GM12878 (cell line): ENCODE measurements at regions not wholly inside any gene's neighbourhood (a gene's known extent, or its start where the extent isn't known, plus 50 kb on each side); places are given as distances from the start of the nearest gene placed in this dataset.
"Not testable (repeated sequence)": the region's sequence is repeated elsewhere in the genome, so short reads cannot be mapped to it uniquely, and the experiment has no call there.

ENCODE experiments used
- ATAC-seq: fragments of 200-7000 bp; cut with Tn5 transposase; 3 replicates; pipeline ENCODE4 v1.9.1; 2020; ENCODE audit warnings: mild to moderate bottlenecking, moderate library complexity
- BruUV-seq: library from RNA; stranded (reverse); fragments of 400-500 nt; replicated peaks from 2 replicates; lab custom pipeline; 2021; lab: Mats Ljungman, UMichigan
- CTCF ChIA-PET: fragments of 300-600 bp; sonication (Branson Sonifier 250); formaldehyde crosslinking; extraction: SDS; loops from one replicate; lab custom pipeline; 2021; ENCODE audit warnings: inconsistent platforms; lab: Yijun Ruan, JAX
- POLR2A ChIA-PET: fragments of 350-600 bp; formaldehyde crosslinking; extraction: SDS; loops from one replicate; lab custom pipeline; 2021; ENCODE audit warnings: inconsistent platforms; lab: Charles Lee
- RAD21 ChIA-PET: fragments of 300-600 bp; sonication (Branson Sonifier 250); formaldehyde crosslinking; loops from one replicate; lab custom pipeline; 2023; ENCODE audit warnings: antibody characterized with exemption; ENCODE audit not compliant: unreplicated experiment; lab: Charles Lee
- SMC1A ChIA-PET: fragments of 300-600 bp; sonication (Branson Sonifier 250); formaldehyde crosslinking; loops from one replicate; lab custom pipeline; 2023; ENCODE audit not compliant: unreplicated experiment, uncharacterized antibody; lab: Charles Lee
- DNase-seq: peaks from one replicate; pipeline ENCODE4 v3.0.0-alpha.2; 2011; ENCODE audit warnings: low read depth, low spot score
- FAIRE-seq: peaks from 3 replicates; lab custom pipeline; 2011; peaks lifted over from hg19 to GRCh38; lab: Jason Lieb, UNC
- H2AFZ ChIP-seq: 2 replicates; pipeline ENCODE4 v1.6.0; 2011; ENCODE audit warnings: low read depth, low read length, control low read depth; ENCODE audit not compliant: control insufficient read depth
- H3K27ac ChIP-seq: 2 replicates; pipeline ENCODE4 v1.5.1; 2011; ENCODE audit warnings: control low read depth; ENCODE audit not compliant: control insufficient read depth, insufficient read depth
- H3K27me3 ChIP-seq, 2 experiments: replicated peaks in 1 of 2; 2 replicates each; pipeline versions ENCODE4 v1.6.0 to v1.6.1; 2011; ENCODE audit warnings: low read length in 1 of 2; ENCODE audit not compliant: control insufficient read depth in 2 of 2, insufficient read depth in 2 of 2
- H3K36me3 ChIP-seq, 2 experiments: 2 replicates each; pipeline ENCODE4 v1.5.1; 2011; ENCODE audit warnings: low read length in 1 of 2; ENCODE audit not compliant: control insufficient read depth in 2 of 2, insufficient read depth in 2 of 2
- H3K4me1 ChIP-seq: 2 replicates; pipeline ENCODE4 v1.6.1; 2011; ENCODE audit warnings: mild to moderate bottlenecking, low read length, moderate library complexity, mixed read lengths; ENCODE audit not compliant: control insufficient read depth, insufficient read depth
- H3K4me2 ChIP-seq: 2 replicates; pipeline ENCODE4 v1.6.0; 2011; ENCODE audit warnings: control low read depth; ENCODE audit not compliant: control insufficient read depth, insufficient read depth
- H3K4me3 ChIP-seq: fragments of 200-600 bp; sonication (generic); 2 replicates; pipeline ENCODE4 v1.5.1; 2016
- H3K79me2 ChIP-seq: 2 replicates; pipeline ENCODE4 v1.6.0; 2011; ENCODE audit warnings: low read length; ENCODE audit not compliant: control insufficient read depth, insufficient read depth
- H3K9ac ChIP-seq: 2 replicates; pipeline ENCODE4 v1.8.0; 2011; ENCODE audit warnings: low read length, control low read depth, mixed read lengths; ENCODE audit not compliant: control insufficient read depth, insufficient read depth
- H3K9me3 ChIP-seq: replicated peaks from 3 replicates; pipeline ENCODE4 v1.5.1; 2011; ENCODE audit warnings: mild to moderate bottlenecking, low read length; ENCODE audit not compliant: control insufficient read depth, insufficient read depth
- H4K20me1 ChIP-seq: 2 replicates; pipeline ENCODE4 v1.6.0; 2011; ENCODE audit not compliant: control insufficient read depth, insufficient read depth
- CHD2 ChIP-seq: IDR thresholded peaks from 2 replicates; pipeline ENCODE4 v1.6.1; 2011; ENCODE audit warnings: low read depth, low read length, improper control_type of control experiment, borderline replicate concordance
- HDAC2 ChIP-seq: fragments of 200-600 bp; sonication (generic); IDR thresholded peaks from 2 replicates; pipeline ENCODE4 v1.6.1; 2017
- IRF4 ChIP-seq: IDR thresholded peaks from 2 replicates; pipeline ENCODE4 v1.6.1; 2011; ENCODE audit warnings: low read depth, low read length
- KAT2A ChIP-seq: conservative IDR thresholded peaks from 2 replicates; pipeline ENCODE4 v1.6.1; 2011; ENCODE audit warnings: low read depth, low read length; ENCODE audit not compliant: control insufficient read depth
- MYC ChIP-seq: IDR thresholded peaks from 2 replicates; pipeline ENCODE4 v1.6.1; 2011; ENCODE audit warnings: mild to moderate bottlenecking, low read length, moderate library complexity, inconsistent platforms; ENCODE audit not compliant: insufficient read depth, insufficient replicate concordance, insufficient read length, severe bottlenecking
- NR2F1 ChIP-seq: fragments of 450-650 bp; conservative IDR thresholded peaks from 2 replicates; pipeline ENCODE4 v1.6.1; 2017; ENCODE audit warnings: mild to moderate bottlenecking
- PML ChIP-seq: IDR thresholded peaks from 2 replicates; pipeline ENCODE4 v1.6.1; 2012; ENCODE audit warnings: low read length, inconsistent platforms
- POLR2AphosphoS2 ChIP-seq: IDR thresholded peaks from 2 replicates; pipeline ENCODE4 v1.6.1; 2011; ENCODE audit warnings: low read depth, mild to moderate bottlenecking, low read length, improper control_type of control experiment, moderate library complexity
- SRF ChIP-seq, 2 experiments: IDR thresholded peaks; 2 replicates each; pipeline ENCODE4 v1.6.1; 2011; ENCODE audit warnings: low read depth in 2 of 2, low read length in 2 of 2, mild to moderate bottlenecking in 1 of 2, moderate library complexity in 1 of 2
- TAF1 ChIP-seq: IDR thresholded peaks from 2 replicates; pipeline ENCODE4 v1.6.1; 2011; ENCODE audit warnings: mild to moderate bottlenecking, low read depth, low read length, borderline replicate concordance
- ZNF217 ChIP-seq: fragments of 450-650 bp; IDR thresholded peaks from 2 replicates; pipeline ENCODE4 v1.6.1; 2017; ENCODE audit warnings: antibody characterized with exemption, mild to moderate bottlenecking
- WGBS: methylation state at CpG from one replicate; pipeline ENCODE4 v1.1.6; 2016; ENCODE audit warnings: low lambda C conversion rate; ENCODE audit not compliant: insufficient replicate concordance, insufficient coverage; ENCODE audit errors: missing lambda C conversion rate; 5-methylcytosine and 5-hydroxymethylcytosine counted together
- in situ Hi-C: fragments of 300-500 bp; cut with MboI; formaldehyde crosslinking; loops from 9 replicates; pipeline ENCODE4 v1.14.3; 2018; ENCODE audit warnings: mixed read lengths
- intact Hi-C: fragments of 100-400 bp; cut with micrococcal nuclease; formaldehyde crosslinking; loops from one replicate; pipeline ENCODE4 v1.14.2; 2022; ENCODE audit not compliant: unreplicated experiment
- TF ChIP-seq, protein P1 (sequence below): fragments of 150-350 bp; IDR thresholded peaks from 2 replicates; pipeline ENCODE4 v1.6.1; 2016; ENCODE audit warnings: low read depth, low read length
- TF ChIP-seq, protein P2 (sequence below): fragments of 450-650 bp; formaldehyde crosslinking; IDR thresholded peaks from 2 replicates; pipeline ENCODE4 v1.4.0; 2022; ENCODE audit warnings: mild to moderate bottlenecking, moderate library complexity

DNA sequence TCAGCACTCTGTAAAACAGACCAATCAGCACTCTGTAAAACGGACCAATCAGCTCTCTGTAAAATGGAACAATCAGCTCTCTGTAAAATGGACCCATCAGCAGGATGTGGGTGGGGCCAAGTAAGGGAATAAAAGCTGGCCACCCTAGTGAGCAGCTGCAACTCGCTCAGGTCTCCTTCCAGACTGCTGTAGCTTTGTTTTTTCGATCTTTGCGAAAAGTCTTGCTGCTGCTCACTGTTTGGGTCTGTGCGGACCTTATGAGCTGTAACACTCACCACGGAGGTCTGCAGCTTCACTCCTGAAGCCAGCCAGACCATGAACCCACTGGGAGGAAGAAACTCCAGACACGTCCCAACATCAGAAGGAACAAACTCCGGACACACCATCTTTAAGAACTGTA, 414.9 kb upstream of the DIPK2B start:
- 45% methylated on average over 8 of the region's 8 CpGs for WGBS
- H3K36me3 ChIP-seq, H3K9me3 ChIP-seq, H3K27ac ChIP-seq, H3K4me1 ChIP-seq, H4K20me1 ChIP-seq, H3K79me2 ChIP-seq, intact Hi-C loops, FAIRE-seq, H2AFZ ChIP-seq, RAD21 ChIA-PET, SMC1A ChIA-PET, ATAC-seq, BruUV-seq, H3K9ac ChIP-seq, H3K4me3 ChIP-seq, H3K27me3 ChIP-seq, CTCF ChIA-PET, H3K4me2 ChIP-seq, DNase-seq, POLR2A ChIA-PET, in situ Hi-C loops: not testable (repeated sequence)

DNA sequence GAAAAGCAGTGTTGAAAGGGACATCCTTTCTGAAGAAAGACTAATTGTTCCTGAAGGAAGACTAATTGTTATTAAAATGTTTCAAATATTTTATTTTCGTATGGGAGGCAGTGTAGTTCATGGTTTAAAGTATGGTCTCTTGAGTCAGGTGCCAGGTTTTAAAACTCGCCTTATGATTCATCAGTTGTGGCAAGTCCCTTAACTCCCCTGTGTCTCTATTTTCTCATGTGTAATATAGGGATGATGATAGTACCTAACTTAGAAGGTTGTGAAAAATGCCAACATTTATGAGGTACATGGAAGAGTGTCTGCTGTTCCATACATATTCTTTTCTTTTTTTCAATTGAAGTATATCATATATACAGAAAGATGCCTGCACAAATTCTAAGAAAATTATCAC, 414.2 kb upstream of the DIPK2B start:
- POLR2A ChIA-PET, result no interaction called here
- TF ChIP-seq SRF (IDR thresholded peaks at IDR 0.05; ENCODE audit: low read depth in 2 of 2, low read length in 2 of 2), result no peak
- TF ChIP-seq IRF4, result no peak
- TF ChIP-seq MYC, result no peak
- no peak for TF ChIP-seq CHD2
- TF ChIP-seq, protein P1, sequence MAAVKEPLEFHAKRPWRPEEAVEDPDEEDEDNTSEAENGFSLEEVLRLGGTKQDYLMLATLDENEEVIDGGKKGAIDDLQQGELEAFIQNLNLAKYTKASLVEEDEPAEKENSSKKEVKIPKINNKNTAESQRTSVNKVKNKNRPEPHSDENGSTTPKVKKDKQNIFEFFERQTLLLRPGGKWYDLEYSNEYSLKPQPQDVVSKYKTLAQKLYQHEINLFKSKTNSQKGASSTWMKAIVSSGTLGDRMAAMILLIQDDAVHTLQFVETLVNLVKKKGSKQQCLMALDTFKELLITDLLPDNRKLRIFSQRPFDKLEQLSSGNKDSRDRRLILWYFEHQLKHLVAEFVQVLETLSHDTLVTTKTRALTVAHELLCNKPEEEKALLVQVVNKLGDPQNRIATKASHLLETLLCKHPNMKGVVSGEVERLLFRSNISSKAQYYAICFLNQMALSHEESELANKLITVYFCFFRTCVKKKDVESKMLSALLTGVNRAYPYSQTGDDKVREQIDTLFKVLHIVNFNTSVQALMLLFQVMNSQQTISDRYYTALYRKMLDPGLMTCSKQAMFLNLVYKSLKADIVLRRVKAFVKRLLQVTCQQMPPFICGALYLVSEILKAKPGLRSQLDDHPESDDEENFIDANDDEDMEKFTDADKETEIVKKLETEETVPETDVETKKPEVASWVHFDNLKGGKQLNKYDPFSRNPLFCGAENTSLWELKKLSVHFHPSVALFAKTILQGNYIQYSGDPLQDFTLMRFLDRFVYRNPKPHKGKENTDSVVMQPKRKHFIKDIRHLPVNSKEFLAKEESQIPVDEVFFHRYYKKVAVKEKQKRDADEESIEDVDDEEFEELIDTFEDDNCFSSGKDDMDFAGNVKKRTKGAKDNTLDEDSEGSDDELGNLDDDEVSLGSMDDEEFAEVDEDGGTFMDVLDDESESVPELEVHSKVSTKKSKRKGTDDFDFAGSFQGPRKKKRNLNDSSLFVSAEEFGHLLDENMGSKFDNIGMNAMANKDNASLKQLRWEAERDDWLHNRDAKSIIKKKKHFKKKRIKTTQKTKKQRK, result no peak
- TF ChIP-seq TAF1, result no peak
- TF ChIP-seq KAT2A, result no peak
- no peak for TF ChIP-seq POLR2AphosphoS2
- no peak for TF ChIP-seq NR2F1
- TF ChIP-seq HDAC2, result no peak
- TF ChIP-seq PML, result no peak
- no peak for TF ChIP-seq ZNF217
- TF ChIP-seq, protein P2, sequence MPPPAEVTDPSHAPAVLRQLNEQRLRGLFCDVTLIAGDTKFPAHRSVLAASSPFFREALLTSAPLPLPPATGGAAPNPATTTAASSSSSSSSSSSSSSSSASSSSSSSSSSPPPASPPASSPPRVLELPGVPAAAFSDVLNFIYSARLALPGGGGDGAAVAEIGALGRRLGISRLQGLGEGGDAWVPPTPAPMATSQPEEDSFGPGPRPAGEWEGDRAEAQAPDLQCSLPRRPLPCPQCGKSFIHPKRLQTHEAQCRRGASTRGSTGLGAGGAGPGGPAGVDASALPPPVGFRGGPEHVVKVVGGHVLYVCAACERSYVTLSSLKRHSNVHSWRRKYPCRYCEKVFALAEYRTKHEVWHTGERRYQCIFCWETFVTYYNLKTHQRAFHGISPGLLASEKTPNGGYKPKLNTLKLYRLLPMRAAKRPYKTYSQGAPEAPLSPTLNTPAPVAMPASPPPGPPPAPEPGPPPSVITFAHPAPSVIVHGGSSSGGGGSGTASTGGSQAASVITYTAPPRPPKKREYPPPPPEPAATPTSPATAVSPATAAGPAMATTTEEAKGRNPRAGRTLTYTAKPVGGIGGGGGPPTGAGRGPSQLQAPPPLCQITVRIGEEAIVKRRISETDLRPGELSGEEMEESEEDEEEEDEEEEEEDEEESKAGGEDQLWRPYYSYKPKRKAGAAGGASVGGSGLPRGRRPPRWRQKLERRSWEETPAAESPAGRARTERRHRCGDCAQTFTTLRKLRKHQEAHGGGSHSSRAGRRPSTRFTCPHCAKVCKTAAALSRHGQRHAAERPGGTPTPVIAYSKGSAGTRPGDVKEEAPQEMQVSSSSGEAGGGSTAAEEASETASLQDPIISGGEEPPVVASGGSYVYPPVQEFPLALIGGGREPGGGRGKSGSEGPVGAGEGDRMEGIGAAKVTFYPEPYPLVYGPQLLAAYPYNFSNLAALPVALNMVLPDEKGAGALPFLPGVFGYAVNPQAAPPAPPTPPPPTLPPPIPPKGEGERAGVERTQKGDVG (CRISPR knock-in tag), result no peak

More for the DNA sequence above, 414.2 kb upstream of the DIPK2B start:
- DNase-seq, result no peak
- Histone ChIP-seq H3K36me3 (no peaks in the 10 kb centered on the region), H3K9me3 (no peaks in the 10 kb centered on the region; the same call in 2 of the 3 replicates), H3K27ac (no peak overlapping the region), H3K9ac (no peak overlapping the region), H3K4me3 (no peak overlapping the region), H3K79me2 (no peaks in the 10 kb centered on the region), H2AFZ (no peak overlapping the region), H3K27me3 (no peaks in the 10 kb centered on the region), H4K20me1 (no peaks in the 10 kb centered on the region), H3K4me2 (no peak overlapping the region), H3K4me1 (no peaks in the 10 kb centered on the region)
- ChIA-PET RAD21 (no interaction called here), CTCF (no interaction called here), SMC1A (no interaction called here)
- in situ Hi-C loops, result no loop called here
- no peak for FAIRE-seq
- peak; percentile 26; the same call in 1 of the 3 replicates for ATAC-seq
- 15% methylated on average over 2 of the region's 2 CpGs for WGBS
- no TSS peak for BruUV-seq
- intact Hi-C loops, result no loop called here
